GM12864 (cell line): ENCODE measurements at regions not wholly inside any gene's neighbourhood (a gene's known extent, or its start where the extent isn't known, plus 50 kb on each side); places are given as distances from the start of the nearest gene placed in this dataset.

Source experiments
- DNase-seq: peaks from one replicate; pipeline ENCODE4 v3.0.0-alpha.2; 2011; ENCODE audit warnings: low read depth
- H3K4me3 ChIP-seq: 2 replicates; pipeline ENCODE4 v1.5.1; 2011; ENCODE audit warnings: mild to moderate bottlenecking, low read depth, low read length, control low read depth
- TF ChIP-seq, protein P1 (sequence below): IDR thresholded peaks from 2 replicates; pipeline ENCODE4 v1.5.1; 2011; ENCODE audit warnings: low read depth, mild to moderate bottlenecking, moderate library complexity, low read length, control low read depth, inconsistent platforms; ENCODE audit errors: missing control alignments

- no peak for DNase-seq
- TF ChIP-seq, protein P1, sequence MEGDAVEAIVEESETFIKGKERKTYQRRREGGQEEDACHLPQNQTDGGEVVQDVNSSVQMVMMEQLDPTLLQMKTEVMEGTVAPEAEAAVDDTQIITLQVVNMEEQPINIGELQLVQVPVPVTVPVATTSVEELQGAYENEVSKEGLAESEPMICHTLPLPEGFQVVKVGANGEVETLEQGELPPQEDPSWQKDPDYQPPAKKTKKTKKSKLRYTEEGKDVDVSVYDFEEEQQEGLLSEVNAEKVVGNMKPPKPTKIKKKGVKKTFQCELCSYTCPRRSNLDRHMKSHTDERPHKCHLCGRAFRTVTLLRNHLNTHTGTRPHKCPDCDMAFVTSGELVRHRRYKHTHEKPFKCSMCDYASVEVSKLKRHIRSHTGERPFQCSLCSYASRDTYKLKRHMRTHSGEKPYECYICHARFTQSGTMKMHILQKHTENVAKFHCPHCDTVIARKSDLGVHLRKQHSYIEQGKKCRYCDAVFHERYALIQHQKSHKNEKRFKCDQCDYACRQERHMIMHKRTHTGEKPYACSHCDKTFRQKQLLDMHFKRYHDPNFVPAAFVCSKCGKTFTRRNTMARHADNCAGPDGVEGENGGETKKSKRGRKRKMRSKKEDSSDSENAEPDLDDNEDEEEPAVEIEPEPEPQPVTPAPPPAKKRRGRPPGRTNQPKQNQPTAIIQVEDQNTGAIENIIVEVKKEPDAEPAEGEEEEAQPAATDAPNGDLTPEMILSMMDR, result no peak
- H3K4me3 ChIP-seq, result no peak overlapping the region
Observed at GRCh38 chr5:8857051-8857450, 688.8 kb downstream of the SEMA5A start.

GRCh38 chr5:8861764-8862163, 684.1 kb downstream of the SEMA5A start:
- TF ChIP-seq, protein P1, result no peak
- H3K4me3 ChIP-seq, result no peak overlapping the region
- no peak for DNase-seq

GRCh38 chr5:8864053-8864452, 681.8 kb downstream of the SEMA5A start:
- peak; percentile 22 for DNase-seq
- no peak overlapping the region for H3K4me3 ChIP-seq
- TF ChIP-seq, protein P1, result peak; percentile 72

DNA sequence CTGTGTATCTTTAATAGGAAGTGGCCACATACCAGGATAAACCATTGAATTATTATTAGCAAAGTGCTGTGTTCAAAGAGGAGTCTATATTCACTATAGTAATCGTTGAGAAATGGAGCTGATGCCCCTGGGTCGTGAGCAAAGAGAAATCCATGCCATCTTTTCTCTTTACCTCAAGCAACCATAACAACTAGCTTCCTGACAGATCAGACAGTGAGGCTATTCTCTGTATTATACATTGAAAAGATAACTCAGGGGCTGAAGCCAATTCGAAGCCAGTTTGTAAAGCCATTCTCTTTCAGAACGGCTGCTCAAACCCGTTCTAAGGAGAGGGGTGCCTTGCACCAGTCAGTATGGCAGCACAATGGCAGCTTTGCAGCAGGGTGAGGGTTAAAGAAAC, 680.6 kb downstream of the SEMA5A start:
- no peak overlapping the region for H3K4me3 ChIP-seq
- TF ChIP-seq, protein P1, result no peak
- DNase-seq, result no peak

GRCh38 chr5:8865686-8866374, 680.0 kb downstream of the SEMA5A start:
- TF ChIP-seq, protein P1, result no peak

DNA sequence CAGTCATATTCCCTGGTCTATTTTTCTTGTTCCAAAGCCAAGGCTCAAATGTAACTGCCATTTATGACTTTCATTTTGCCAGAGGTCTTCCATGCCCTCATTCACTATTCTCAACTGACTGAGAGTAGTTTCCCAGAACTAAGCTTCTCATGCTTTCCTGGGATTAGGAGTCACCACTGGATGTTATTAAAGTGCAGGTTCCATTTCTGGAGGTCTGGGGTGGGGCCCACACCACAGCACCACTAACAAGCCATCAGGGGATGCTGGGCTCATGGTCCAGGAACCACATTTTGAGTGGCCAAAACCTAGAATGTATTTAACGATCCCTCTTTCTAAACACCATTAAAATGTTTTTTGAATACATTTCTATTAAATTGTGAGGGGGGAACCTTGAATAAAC, 677.6 kb downstream of the SEMA5A start:
- no peak overlapping the region for H3K4me3 ChIP-seq
- no peak for DNase-seq
- TF ChIP-seq, protein P1, result no peak

More at GRCh38 chr5:8865686-8866374, 680.0 kb downstream of the SEMA5A start:
- no peak for DNase-seq
- H3K4me3 ChIP-seq, result no peak overlapping the region

DNA sequence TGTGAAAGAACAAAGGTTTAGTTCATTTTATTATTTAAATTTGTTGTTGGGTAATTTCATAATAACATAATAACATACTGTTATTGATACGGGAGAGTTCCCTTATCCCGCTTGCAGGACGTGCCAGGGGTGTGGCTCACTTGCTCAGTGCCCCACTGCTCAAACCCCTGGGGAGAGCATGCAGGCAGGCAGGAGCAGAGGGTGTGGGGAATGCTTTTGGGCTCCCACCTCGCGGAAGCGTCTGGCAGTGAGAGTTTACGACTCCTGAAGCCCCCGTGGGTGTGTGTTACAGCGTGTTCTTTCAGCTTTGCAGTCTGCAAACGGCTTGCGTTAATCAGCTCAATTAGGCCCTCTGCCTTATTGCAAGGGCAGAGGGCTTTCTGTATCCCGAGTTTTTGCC, 675.9 kb downstream of the SEMA5A start:
- TF ChIP-seq, protein P1, result no peak
- no peak overlapping the region for H3K4me3 ChIP-seq
- no peak for DNase-seq
